ENCODE measurements at regions not wholly inside any gene's neighbourhood (a gene's known extent, or its start where the extent isn't known, plus 50 kb on each side); places are given as distances from the start of the nearest gene placed in this dataset.
"Not testable (repeated sequence)": the region's sequence is repeated elsewhere in the genome, so short reads cannot be mapped to it uniquely, and the experiment has no call there.

GRCh38 chr7:55743454-55743717, 119.2 kb downstream of the SEPTIN14 start:
- not testable (repeated sequence) for DNase-seq (ENCODE audit: low read depth)

DNA sequence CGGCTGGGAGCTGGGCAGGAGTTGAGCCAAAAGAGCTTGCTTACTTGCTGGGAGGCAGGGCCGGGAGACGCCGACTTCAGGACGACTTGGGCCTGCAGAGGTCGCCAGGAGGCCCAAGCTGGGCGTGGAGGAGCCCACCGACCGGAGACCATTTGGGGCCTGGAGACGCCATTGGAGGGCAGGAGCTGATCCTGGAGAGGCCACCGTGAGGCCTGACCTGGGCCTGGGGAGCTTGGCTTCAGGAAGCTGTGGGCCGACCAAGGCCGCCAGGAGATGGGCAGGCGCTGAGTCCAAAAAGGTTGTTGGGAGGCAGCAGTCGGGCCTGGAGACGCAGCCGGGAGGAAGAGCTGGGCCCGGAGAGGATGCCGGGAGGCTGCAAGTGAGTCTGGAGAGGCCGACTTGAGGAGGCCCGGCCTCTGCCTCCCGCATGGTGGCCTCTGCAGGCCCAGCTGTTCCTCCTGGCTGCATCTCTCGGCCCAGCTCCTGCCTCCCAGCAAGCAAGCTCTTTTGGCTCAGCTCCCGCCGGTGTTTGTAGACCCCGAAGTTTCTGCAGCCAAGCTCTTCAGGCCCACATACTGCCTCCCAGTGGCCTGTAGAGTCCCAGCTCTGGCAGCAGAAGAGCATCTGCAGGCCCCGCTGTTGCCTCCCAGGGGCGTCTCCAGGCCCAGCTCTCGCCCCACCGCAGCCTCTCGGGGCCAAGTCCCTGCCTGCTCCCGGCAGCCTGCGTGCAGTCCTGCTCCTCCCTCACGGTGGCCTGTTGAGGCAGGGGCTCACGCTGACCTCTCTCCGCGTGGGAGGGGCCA, 119.7 kb downstream of the SEPTIN14 start:
- not testable (repeated sequence) for DNase-seq (ENCODE audit: low read depth)

- DNase-seq (ENCODE audit: low read depth), result not testable (repeated sequence)
These were observed 120.6 kb downstream of the SEPTIN14 start for GRCh38 chr7:55741721-55742631.

DNA sequence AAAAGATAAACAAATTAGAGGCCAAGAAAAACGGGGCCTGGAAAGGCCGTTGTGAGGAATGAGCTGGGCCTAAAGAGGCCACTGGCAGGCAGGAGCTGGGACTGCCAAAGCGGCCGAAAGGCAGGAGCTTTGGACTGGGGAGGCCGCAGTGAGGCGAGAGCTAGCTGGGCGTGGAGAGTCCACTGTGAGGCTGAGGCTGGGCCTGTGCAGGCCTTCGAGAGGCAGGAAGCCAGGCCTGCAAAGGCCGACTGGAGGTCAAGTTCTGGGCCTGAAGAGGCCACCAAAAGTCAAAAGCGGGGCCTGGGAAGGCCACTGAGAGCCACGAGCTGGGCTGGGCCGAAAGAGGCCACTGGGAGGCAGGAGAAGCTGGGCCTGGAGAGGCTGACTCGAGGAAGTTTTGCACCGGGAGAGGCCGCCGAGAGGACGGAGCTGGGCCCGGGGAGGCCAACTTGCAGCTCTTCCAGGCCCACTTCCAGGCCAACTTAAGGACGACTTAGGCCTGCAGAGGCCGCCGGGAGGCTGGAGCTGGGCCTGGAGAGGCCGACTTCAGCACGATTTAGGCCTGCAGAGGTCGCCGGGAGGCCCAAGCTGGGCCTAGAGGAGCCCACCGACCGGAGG, 121.8 kb downstream of the SEPTIN14 start:
- not testable (repeated sequence) for DNase-seq (ENCODE audit: low read depth)

DNA sequence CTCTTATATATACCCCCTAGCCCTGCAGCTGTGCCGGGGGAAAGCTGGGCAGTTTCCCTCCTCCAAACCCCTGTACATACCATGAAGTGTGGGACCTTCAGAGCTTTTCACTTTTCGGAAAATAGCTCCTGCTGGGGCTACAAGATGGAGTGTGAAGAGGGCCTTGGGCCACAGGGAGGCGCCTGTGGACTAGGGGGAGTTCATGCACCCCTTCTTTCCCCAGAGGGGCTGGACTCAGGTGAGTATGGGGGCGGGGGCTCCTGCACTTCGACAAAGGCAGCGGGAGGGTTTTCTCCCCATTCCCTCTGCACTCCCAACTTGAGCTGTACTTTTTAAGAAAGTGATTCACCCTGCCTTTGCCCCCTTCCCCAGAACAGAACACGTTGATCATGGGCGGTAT, 122.5 kb downstream of the SEPTIN14 start:
- DNase-seq (ENCODE audit: low read depth), result not testable (repeated sequence)

GRCh38 chr7:55736641-55737221, 125.8 kb downstream of the SEPTIN14 start:
- not testable (repeated sequence) for DNase-seq (ENCODE audit: low read depth)

DNA sequence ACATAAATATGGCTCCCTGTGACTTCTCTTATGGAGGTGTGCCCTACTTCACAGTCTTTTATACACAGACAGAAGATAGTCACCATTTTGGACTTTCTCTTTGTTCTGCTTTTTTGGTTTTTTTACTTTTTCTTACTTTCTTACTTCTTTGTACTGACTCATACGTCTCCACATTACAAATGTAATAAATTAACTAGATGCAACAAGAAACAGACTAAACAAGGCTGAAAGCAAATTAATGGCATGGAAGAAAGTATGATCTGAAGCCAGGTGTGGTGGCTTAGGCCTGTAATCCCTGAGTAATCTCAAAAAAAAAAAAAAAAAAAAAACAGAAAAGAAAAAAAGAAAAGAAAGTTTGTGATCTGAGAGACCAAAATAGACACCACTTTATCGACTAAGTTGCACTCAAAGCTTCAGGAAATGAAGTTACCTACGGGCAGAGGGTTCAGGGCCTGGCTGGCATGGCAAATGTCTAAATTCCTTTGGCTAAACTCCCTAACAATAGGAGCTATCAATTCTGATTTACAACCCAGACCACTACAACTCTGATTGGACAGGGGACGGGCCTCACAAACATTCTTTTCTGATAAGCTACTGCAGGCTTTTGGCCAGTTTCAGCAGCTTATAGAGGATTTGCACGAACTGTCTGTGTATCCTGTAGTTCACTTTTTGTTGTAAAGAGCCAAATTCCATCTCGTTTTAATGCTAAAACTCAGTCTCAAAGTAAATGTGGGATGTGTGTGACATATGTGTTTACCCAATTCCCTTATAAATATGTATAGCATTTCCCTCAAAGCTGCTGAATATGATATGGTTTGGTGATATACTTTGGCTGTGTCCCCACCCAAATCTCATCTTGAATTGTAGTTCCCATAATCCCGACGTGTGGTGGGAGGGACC, 129.1 kb downstream of the SEPTIN14 start:
- no peak for DNase-seq (ENCODE audit: low read depth)

- no peak for DNase-seq (ENCODE audit: low read depth)
These were observed 130.6 kb downstream of the SEPTIN14 start for GRCh38 chr7:55731931-55732330.

DNA sequence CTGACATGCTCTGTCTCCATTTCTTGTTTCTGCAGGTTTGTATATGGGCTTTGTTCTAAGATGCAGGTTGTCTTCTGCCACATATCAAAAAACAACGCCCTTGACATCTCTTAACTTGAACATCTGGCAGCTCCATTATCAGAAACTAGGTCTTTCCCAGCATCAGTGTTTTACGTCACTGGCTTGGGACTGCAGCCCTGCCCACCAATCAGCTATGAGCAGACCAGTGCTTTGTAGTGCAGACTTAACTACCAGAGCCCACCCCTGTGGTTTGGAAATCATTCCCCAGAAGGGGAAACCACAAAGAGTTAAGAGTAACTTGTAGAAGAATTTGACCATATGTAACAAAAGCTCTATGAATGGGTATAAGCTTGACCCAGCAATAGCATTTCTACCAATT, 132.4 kb downstream of the SEPTIN14 start:
- DNase-seq (ENCODE audit: low read depth), result no peak

GRCh38 chr7:55723621-55723941, 139.0 kb downstream of the SEPTIN14 start:
- no peak for DNase-seq (ENCODE audit: low read depth)

DNA sequence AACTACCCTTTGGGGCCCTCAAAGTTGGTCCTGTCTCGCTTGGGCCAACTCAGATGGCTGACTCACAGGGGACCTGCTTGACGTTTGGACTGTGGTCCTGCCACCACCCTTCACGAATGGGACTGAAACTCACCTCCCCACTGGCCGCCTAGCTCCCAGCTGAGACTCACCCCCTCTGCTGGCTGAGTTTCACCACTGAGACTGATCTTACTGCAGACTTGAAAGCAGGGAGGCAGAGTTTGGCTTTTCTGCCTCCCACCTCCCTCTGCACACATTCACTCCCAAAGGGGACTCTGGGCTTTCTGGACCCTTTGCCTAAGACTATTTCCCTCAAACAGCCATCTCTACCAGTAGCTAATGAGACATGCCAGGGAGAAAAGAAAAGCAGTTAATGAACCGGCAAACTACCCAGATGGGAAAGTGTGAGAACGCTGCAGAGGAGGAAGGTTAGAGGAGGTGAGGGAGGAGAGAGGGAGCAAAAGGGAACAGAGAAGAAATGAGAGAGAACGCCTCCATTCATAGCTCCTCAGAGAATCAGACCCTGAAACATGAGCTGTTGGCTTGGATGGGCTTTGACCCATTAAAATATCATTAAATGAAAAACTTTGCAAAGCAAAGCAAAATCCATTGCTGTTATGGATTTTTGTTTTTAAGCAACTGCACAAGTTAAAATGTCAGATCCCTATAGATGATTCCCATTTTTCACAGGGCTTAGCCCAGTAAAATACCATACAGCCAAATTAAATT, 139.5 kb downstream of the SEPTIN14 start:
- not testable (repeated sequence) for DNase-seq (ENCODE audit: low read depth)

GRCh38 chr7:55721004-55721403, 141.5 kb downstream of the SEPTIN14 start:
- not testable (repeated sequence) for DNase-seq (ENCODE audit: low read depth)

DNA sequence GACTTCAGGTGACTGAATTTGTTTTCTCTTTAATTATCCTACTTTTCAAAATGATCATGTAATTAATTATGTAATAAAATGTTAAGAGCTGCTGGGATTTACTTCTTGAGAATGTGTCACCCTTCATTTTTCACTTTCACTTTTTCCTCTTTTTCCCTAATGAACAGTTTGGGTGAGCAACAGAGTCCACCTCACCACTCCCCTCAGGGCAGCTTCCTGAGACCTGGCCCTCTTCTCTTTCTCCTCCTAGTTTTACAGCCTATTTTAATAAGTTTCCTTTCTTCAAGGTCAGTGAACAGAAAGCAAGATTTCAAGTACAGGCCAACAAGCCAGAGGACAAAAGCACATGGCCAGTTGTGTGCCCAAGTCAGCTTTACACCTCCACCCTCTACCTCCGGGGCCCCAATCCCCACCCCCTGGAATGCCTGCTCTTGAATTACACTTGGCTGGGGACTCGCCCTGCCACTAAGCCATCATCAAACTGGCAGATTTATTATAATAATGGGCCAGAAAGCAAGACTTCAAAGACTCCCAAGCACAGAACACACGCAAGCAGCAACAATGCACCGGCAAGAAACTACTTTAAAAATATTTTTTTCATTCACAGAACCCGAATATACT, 143.1 kb upstream of the VOPP1 start:
- DNase-seq (ENCODE audit: low read depth), result not testable (repeated sequence)

DNA sequence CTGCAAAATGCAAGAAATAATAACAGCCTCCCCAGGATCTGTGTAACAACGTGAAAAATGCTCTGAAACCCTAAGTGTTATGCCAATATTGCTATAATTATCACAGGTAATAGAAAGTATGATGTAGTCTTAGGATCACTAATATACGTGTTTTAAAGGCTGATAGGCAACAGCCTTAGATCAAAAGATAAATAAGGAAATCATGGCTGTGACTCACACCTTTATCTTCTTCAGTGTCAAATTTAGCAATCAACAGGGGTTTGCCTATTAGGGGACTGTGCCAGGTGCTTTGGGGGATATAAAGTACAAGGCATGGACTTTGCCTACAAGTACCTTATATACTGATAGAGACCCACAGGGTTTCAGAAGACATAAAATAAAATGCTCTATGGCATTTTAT, 142.1 kb upstream of the VOPP1 start:
- not testable (repeated sequence) for DNase-seq (ENCODE audit: low read depth)

GRCh38 chr7:55710312-55710711, 138.0 kb upstream of the VOPP1 start:
- not testable (repeated sequence) for DNase-seq (ENCODE audit: low read depth)

DNA sequence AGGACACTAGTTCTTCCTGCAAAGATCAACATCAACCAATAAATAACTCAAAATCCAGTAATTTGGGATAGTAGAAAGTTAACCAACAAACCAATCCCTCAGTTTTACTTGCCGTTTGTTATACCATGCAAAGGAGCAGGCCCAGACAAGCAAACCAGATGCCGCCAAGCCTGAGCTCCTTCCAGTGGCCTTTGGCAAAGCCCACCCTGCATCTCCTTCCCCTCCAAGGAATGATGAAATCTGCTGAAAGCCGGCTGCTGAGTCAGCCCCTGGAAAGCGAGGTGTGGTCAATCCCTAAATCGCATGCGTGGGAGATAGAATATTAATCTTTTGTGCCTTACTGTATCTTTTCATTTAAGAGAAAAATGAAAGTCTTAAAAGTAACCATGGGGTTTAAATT, 135.7 kb upstream of the VOPP1 start:
- DNase-seq (ENCODE audit: low read depth), result peak; percentile 28

DNA sequence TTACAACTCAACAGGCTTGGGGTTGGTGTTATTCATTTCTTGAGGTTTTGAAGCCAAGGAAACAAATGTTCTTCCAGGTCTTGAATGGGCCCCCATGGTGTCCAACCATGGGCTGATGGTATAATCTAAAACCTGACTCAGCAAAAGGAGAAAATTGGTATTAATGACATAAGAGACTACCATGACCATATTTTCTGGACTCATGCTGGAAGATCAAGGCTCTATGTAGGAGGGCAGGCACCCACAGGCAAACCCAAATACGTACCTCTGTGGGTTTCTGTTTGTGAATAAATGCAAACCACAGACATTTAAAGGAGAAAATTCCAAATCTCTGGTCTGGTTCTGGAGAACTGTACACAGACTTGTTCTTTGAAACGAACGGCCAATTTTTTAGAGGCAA, 135.1 kb upstream of the VOPP1 start:
- not testable (repeated sequence) for DNase-seq (ENCODE audit: low read depth)

DNA sequence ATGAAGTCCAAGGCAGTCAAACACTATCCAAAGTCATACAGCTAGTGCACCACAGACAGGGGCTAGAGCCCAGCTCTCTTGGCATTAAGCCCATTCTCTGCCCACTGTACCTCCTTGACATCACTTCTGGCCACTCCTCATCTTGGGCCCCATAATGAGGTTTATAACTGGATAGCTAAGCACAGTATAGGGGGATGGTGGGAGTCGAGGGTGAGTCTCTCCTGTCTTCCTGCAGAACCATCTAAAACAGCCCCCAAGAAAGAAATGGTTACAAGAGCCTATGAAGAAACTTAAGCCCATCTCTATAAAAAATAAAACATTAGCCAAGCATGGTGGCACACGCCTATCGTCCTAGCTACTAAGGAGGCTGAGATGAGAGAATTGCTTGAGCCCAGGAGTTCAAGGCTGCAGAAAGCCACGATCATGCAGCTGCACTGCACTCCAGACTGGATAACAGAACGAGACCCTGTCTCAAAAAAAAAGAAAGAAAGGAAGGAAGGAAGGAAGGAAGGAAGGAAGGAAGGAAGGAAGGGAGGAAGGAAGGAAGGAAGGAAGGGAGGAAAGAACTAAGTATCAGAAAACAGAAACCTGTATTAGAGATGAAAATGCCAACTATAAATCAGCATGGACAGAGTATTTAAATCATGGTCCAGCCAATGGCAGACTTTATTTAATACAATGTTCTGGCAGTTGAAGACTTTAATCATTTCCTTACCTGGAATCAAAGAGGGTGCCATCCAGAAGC, 134.3 kb upstream of the VOPP1 start:
- not testable (repeated sequence) for DNase-seq (ENCODE audit: low read depth)

DNA sequence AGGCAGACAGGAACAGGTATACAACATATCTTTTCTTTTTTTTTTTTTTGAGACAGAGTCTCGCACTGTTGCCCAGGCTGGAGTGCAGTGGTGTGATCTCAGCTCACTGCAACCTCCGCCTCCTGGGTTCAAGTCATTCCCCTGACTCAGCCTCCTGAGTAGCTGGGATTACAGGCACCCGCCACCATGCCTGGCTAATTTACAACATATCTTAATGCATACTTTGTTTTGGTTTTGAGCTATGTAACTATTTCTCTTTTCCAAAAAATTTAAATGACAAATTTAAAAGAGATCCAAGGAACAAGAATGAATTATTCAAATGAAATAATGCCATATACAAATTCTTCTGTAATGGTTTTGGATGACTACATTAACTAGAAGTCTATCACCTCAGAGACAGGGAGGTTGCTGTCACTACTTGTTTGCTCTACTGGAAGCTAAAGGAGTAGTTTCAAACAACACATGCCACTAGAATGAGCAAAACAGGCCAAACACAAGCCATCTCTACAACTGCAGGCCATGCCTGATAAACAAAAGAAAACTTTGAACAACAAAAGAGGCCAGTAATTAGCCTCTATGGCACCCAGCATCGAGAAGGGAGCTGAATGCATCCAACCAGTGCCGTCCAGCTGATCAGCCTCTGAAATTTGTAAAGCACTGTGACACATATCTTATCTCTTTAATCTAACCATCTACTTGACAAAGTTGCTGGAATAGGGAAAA, 133.6 kb upstream of the VOPP1 start:
- DNase-seq (ENCODE audit: low read depth), result not testable (repeated sequence)
